HG02870 (cell line): ENCODE measurements at regions not wholly inside any gene's neighbourhood (a gene's known extent, or its start where the extent isn't known, plus 50 kb on each side); places are given as distances from the start of the nearest gene placed in this dataset.
"Not testable (repeated sequence)": the region's sequence is repeated elsewhere in the genome, so short reads cannot be mapped to it uniquely, and the experiment has no call there.

Experiments used
- ATAC-seq: cut with Tn5 transposase; IDR thresholded peaks from one replicate; pipeline ENCODE4 v1.9.1; 2021; ENCODE audit warnings: mild to moderate bottlenecking, moderate library complexity; ENCODE audit not compliant: unreplicated experiment

DNA sequence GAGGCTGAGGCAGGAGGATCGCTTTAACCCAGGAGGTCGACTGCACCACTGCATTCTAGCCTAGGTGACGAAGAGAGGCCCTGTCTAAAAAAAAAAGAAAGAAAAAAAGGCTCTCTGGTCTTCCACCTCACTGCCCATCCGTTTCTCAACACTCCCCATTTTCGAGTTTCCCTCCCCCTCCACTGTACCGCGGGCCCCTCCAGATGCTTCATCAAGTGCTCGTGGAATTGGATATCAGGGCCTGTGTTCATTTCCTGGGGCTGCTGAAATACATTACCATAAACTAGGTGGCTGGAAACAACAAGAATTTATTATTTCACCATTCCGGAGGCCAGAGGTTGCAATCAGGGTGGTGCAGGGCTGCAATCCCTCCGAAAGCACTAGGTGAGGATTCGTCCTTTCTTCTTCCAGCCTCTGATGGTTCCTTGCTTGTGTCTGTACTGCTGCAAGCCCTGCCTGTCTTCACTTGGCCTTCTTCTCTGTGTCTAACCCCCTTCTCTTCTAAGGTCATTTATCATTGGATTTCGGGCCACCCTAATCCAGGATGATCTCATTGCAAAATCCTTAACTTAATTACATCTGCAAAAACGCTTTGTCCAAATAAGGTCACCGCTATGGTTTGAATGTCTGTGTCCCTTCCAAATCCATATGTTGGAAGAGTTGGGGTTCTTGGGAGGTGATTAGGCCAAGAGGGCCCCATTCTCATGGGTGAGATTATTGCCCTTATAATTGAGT is 135.1 kb downstream of the CRLF3 start:
- not testable (repeated sequence) for ATAC-seq

DNA sequence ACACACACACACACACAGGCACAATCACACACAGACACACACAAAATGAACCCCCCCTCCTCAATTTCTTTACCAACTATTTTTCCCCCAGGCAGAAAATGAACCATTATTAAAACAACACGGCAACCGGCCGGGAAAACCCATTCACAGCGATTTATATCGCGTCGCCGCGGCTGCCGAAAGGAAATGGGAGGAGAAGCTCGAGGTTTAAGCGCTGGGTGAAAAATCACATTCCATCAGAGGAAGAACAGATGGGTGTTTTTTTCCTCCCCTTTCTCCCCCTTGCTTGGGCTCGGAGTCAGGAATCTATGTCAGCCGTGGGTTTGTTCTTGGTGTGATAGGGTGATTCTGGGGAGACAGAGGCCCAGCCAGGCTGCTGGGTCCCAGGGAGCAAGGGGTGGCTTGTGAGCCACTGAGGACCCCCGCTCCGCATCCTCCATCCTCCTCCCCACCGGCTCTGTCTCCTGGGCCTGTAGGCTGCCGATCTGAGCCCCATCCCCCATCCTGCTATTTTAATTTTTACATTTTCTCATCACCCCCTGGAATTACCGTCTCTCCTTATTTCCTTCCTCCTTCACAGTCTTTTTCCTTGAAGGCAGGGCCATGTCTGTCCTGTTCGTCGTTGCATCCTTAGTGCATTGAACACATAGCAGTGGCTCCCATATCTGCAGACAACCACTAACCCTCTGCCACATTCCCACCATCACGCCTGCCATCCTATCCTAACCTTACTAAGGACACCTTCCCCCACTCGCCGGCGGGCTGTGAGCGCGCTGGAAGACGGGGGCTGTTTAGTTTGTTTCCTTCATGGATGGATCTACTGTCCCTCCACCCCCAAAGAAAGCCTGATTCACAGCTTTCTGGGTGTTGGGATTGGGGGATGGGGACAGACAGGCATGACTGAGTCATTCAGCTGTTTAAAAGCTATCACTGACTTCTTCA is 137.7 kb downstream of the CRLF3 start:
- not testable (repeated sequence) for ATAC-seq

GRCh38 chr17:30682280-30682679 is 142.2 kb downstream of the CRLF3 start:
- ATAC-seq: not testable (repeated sequence)

DNA sequence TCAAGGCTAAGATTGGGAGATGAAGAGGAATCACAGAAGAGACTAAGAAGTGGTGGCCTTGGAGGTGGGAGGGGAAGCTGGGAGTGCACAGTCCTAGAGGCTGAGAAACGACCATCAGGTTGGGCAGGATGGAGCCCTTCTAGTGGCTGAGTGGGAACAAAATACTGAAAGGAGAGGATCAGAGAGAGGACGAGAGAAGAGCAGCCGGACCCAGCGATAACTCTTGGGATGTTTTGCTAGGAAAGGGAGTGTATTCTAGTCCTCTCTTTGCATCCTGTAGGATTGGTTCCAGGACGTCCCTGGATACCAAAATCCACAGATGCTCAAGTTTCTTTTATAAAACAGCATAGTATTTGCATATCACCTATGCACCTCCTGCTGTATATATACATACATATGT is 143.8 kb downstream of the CRLF3 start:
- ATAC-seq: not testable (repeated sequence)

DNA sequence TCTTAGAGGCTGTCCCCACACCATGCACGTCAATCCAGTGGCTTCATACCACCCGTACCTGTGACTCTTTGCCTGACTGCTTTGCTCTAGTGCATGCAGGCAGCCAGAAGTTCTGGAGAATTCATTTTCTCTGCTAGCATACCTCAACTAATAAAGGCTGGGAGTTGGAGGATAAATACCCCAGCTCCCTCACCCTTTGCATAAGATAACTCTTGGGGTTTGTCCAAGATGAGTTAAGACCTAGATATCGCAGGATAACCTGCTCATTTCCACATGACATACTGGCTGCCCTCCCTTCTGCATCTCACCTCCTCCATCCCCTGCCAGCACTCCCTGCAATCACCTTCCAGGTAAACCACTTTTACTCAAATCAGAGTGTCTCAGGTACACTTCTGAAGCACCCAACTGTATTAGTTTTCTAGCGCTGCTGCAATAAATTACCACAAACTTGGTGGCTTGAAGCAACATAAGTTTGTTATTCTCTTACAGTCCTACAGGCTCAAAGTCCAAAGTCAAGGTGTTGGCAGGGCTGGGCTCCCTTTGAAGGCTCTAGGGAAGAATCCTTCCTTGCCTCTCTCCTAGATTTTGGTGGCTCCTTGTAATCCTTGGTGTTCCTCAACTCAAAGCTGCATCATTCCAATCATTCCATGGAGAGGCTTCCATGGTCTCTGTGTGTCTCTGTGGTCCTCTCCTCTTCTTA is 146.8 kb downstream of the CRLF3 start:
- ATAC-seq: no peak

DNA sequence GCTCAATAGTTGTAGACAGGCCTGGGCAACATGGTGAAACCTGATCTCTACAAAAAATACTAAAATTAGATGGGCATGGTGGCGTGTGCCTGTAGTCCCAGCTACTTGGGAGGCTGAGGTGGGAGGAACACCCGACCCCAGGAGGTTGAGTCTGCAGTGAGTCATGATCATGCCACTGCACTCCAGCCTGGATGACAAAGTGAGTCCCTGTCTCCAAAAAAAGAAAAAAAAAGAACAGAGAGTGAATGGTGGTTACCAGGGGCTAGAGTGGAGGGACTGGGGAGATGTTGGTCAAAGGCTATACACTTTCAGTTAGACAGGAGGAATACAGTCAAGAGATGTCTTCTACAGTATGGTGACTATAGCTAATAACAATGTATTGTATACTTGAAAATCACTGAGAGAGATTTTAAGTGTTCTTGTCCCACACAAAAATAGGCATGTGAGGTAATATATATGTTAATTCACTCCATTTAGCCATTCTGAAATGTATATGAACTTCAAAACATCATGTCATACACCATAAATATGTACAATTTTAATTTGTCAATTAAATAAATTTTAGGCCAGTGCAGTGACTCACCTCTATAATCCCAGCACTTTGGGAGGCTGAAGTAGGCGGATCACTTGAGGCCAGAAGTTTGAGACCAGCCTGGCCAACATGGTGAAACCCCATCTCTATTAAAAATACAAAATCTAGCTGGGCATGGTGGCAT is 148.6 kb downstream of the CRLF3 start:
- ATAC-seq: not testable (repeated sequence)

DNA sequence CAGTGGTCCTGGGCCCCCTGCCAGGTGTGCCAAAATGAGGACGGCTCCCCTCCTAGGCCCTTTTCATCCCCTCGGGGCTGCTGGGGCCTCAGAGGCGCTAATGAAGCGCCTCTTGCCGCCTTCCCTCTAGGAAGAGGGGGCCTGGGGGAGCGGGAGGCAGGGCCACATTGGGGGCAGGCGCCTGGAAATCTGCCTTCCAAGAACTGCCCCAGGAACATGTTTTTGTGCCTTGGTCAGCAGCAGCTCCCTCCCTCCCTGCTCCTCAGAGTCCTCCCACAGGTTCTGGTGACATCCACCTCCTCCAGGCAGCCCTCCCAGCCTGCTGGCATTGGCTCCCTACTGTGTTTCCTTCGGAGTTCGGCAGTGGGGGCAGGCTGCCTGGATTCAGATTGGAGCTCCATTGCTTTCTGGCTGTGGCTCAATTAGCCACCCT is 155.3 kb downstream of the CRLF3 start:
- not testable (repeated sequence) for ATAC-seq

GRCh38 chr17:30668360-30669181 is 155.9 kb downstream of the CRLF3 start:
- not testable (repeated sequence) for ATAC-seq

DNA sequence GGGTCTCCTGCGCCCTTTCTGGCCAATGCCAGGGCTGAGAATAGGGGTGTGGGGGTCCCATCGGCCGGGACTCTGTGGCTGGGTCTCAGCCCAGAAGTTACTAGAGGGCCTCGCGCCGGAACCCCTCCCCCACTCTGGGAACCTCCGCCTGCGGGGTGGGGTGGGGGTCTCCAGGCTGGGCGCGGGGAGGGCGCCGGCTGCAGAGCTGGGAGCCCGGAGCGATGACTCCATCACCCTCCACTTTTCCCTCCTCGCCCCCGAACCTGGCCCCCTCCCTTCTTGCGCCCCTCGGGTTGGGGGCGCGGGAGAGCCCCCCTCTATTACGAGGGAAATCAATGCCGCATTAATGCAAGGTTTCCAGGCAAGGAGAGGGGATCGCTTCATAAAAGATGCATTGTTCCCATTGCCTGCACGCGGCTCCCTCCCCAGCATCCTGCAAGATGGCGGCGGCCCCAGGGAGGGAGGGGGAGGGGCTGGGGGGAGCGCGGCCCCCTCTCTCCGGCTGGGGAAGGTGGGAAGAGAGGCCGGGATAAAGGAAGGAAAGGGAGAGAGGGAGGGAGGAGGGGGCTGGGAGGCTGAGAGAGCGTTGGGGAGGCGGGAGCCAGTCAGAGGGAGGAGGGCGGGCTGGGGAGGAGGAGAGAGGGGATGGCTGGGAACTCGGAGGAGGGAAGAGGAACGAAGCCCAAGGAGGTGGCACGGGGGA is 156.7 kb downstream of the CRLF3 start:
- not testable (repeated sequence) for ATAC-seq

DNA sequence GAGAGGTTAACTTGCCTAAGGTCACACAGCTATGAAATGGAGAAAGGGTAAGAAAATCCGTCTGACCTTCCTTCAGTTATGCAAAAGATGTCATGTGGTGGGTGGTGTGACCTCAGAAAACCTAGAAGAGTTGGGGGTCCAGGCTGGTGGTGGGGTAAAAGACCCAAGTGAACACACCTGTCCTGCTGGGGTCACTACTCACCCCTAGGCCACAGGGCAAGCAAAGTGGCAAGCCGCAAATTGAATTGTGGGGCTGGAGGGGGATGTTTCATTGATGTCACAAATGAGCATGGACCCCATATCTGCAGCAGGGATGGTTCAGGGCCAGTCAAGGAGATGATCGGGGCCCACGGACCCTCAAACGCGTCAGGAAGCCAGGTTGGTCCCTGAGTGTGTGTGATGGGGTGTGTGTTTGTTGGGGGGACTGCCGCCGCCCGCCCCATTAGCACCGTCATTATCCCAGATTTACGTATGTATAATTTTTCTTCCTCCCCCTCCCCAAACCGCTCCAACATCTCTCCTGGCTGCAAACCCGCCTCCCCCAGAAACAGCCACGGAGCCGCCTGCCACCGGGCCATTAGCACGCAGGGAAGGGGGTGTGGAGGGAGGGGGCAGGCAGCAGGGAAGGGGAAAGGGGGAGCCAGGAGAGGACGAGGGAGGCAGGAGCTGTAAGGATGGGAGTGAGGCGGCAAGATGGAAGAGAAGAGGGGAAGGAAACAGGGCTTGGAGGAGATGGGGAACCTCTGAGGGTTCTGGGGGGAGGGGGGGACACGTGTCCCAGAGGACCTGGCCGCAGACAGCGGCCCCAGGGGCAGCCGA is 157.4 kb downstream of the CRLF3 start:
- not testable (repeated sequence) for ATAC-seq

GRCh38 chr17:30663727-30664455 is 160.6 kb downstream of the CRLF3 start:
- ATAC-seq: not testable (repeated sequence)

DNA sequence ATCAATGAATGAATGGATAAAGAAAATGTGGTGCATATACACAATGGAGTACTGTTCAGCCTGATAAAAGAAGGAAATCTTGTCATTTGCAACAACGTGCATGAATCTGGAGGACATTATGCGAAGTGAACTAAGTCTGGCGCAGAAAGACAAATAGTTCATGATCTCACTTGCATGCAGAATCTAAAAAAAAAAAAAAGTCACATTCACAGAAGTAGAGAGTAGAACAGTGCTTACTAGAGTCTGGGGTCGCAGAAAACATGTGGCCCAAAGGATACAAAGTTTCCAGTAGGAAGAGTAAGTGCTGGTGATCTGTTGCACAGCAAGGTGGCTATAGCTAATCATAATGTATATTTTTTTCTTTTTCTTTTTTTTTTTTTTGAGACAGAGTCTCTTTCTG is 167.3 kb downstream of the CRLF3 start:
- ATAC-seq: not testable (repeated sequence)

DNA sequence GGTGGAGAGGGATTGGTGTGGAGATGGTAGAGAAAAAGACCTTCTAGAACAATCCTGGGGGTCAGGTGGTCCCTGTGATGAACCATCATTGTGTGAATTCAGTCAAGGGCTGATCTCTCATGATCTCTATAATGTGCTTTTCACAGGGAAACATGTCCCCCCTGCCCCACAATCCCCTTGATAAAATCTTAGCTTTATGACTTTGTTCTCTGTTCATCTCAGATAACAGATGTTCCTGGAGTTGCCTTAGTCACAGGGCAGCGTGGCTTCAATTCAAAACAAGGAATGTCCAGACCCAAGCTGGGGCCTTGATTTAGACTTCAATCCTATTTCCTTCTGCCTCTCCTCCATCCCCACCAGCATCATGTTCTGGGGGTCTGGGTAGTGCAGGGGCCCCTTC is 171.5 kb downstream of the CRLF3 start:
- ATAC-seq: not testable (repeated sequence)

- not testable (repeated sequence) for ATAC-seq
Measured at GRCh38 chr17:30650149-30650548, 172.9 kb downstream of the GOSR1 start.

- ATAC-seq: not testable (repeated sequence)
Measured at GRCh38 chr17:30648015-30648620, 170.9 kb downstream of the GOSR1 start.

- not testable (repeated sequence) for ATAC-seq
Measured at GRCh38 chr17:30645875-30646274, 168.7 kb downstream of the GOSR1 start.

DNA sequence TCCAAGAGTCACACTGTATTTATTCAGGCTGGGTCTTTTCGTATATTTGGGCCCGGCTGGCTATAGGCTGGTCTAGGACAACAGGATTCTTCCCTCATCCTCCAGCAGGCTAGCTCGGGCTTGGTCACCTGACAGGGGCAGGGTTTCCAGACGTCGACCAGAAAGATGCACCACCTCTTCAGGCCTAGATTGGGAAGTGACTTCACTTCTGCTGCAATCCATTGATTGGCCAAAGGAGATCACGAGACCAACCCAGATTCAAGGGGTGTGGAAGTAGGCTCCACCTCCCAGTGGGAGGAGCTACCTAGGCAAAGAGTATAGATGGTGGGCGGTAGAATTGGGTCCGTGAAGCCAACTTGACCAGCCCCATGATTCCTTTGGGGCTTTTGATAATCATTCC is 167.5 kb downstream of the GOSR1 start:
- not testable (repeated sequence) for ATAC-seq
